Frontal cortex (tissue), 3 donors: ENCODE measurements at regions not wholly inside any gene's neighbourhood (a gene's known extent, or its start where the extent isn't known, plus 50 kb on each side); places are given as distances from the start of the nearest gene placed in this dataset.
A peak's percentile ranks its signal among the peaks of the same experiment; 100 is the strongest.

ENCODE experiments used
- DNase-seq, 2 donors: peaks; one replicate each; pipeline ENCODE4 v3.0.0; 2012; ENCODE audit warnings: low spot score in 2 of 2
- FAIRE-seq: peaks from 2 replicates; lab custom pipeline; 2012; peaks lifted over from hg19 to GRCh38; lab: Jason Lieb, UNC
- donor health status: control.
- donor health status: control.
- donor health status: control.

DNA sequence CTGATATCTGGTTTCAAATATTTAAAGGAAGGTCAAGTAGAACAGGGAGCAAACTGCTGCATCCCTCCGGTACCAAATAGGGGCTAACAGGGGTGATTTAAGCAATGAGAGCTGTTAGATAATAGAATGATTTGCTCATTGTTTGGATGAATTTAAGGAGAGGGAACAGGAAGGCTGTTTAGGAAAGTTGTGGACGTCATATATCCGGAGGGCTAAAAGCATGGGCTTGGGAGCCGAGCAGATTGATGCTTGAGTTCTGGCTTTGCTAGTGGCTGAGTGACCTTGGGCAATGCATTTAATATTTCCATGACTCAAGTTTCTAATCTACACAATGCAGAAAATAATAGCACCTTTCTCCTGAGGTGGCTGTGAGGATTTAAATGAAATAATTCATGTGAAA, 85.4 kb upstream of the RPS23 start:
- FAIRE-seq (no peak), DNase-seq (no peak)

DNA sequence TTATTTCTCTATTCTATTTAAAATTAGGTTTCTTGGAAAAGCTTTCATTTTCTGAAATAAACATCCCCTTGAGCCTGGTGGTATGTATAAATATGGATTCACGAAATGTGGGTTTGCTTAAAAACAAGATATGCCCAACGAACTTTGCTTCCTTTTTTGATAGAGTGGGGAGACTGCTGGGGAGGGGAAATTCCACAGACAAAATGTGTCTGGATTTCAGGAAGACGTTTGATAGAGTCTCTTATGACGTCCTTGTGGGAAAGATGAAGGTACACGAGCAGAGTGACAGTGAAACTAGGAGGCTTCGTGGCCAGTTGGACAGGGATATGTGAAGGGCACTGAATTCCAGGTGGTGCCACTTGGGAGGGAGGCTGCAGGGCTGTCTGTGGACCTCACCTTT, 84.5 kb upstream of the RPS23 start:
- FAIRE-seq = no peak
- no peak for DNase-seq

DNA sequence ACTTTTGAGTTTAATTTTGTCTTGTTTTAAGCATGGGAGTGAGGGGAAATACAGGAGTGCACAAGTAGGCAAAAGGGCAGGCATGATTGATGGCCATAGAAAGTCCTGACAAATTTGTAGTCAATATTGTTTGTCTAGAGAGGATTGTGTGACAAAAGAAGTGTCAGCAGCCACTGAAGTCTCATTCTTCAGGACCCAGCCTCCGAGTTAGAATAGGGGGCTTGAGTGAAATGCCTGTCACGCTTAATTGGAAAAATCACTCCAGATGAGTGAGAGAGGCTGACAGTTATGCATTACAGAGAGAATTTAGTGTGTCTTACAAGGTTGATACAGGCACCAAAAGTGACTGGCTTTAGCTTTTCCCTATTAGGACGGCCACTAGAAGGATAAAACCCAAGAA, 81.9 kb upstream of the RPS23 start:
- DNase-seq (no peak), FAIRE-seq (no peak)

- FAIRE-seq (no peak), DNase-seq (no peak)
Observed at GRCh38 chr5:82359272-82359671, 81.1 kb upstream of the RPS23 start.

- DNase-seq = no peak
- no peak for FAIRE-seq
Observed at GRCh38 chr5:82358457-82358856, 80.3 kb upstream of the RPS23 start.

DNA sequence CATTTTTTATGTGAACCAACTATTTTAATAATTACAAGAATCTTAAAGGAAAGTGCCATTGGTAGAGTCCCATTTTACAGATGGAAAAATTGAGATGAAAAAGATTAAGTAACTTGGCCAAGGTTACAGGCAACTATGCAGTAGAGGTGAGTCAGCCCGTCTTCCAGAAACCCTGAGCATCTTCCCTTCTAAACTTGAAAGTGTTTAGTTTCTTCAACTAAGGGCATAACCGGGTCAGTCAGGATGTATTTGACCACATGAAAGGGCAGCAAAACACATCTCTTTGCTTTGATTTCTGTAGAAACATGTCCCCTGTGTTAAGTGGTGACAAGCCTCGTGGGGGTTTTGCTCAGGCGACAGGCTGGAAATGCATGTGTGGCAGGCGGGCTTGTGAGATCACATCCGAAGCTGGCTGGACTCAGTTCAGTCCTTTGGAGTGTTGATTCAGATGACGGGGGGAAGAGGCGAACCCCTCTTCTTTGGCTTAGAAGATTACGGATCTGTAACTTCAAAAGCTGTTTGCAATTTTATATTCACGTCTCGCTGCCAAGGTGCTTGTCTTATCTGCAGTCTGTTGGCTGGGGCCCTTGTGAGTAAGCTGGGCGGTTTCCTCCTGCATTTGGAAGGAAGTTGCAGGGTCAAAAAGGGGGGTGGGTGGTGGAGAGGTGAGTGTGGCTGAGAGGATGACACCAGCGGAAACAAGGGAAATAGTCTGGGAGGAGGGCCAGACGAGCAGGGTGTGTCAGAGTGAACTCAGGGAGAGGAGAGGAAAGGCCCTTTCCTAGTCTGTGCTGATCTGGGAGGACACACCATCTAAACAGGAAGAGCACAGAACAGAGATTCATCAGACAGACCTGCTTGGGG, 78.9 kb upstream of the RPS23 start:
- FAIRE-seq (no peak), DNase-seq (no peak)

- no peak for FAIRE-seq
- no peak for DNase-seq
Observed at GRCh38 chr5:82356021-82356420, 77.9 kb upstream of the RPS23 start.

DNA sequence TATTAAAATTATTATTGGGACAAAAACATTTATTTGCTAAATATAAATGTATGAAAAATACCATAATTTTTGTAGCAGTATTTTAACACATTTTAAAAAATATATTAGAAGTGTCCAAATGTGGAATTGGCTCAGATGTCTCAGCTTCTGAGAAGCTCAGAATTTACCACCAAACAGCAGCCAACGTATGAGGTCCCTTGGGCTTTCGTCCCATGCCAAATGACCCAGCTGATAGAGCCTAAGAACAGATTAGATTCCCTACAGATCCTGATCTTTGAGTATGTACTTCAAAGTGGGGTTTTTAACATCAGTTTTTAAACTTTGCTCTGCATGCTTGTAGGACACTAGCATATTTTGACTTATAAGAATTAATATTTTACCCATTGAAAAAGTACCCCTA, 77.3 kb upstream of the RPS23 start:
- FAIRE-seq (no peak), DNase-seq (no peak)

- DNase-seq (no peak), FAIRE-seq (no peak)
Observed at GRCh38 chr5:82355053-82355452, 76.9 kb upstream of the RPS23 start.

DNA sequence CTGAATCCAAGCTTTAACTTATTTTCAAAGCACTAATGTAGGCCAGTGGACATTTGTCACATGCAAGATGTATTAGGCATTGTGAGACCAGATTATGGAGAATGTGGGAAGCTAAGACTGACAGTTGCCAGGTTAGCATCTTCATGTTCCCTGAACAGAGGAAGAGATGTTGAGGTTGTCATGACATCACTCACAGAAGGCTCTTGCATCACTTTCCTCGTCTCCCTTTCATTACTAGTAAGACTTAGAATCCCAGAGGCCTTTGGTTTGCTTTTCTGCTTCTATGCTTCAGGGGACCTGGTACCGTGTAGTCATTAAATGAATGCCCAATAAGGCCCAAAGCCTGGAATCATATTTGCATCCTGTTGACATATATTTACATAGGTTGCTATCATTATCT, 76.4 kb upstream of the RPS23 start:
- no peak for FAIRE-seq

GRCh38 chr5:82353522-82353921, 75.4 kb upstream of the RPS23 start:
- FAIRE-seq (no peak), DNase-seq (no peak)

More for the DNA sequence above, 76.4 kb upstream of the RPS23 start:
- no peak for DNase-seq

DNA sequence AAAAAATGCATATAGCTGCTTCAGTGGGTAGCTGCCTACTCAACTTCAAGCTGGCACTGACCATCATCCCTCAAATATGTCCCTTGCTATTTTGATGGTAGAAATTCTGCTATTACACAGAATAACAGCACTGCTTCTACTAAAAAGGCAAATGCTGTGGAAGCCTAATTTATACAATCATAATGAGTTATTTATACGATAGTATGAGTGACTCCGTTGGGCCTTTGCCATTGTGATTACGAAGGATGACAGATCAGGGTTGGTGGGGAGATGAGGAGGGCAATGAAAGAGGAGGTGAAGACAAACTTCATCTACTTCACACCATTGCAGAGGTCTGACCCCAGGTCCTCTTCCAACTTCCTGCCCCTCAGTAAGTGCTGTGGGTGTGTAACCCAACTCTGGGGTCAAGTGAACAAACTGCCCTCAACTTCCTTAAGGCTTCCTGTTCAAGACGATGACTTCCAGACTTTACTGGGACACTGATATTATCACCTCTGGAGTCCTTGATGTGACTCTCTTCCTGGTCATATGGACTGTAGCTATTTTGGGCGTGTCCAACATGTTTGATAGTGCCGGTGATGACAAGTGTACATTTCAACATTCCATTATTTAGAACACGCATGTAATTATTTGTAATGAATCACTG, 74.1 kb upstream of the RPS23 start:
- FAIRE-seq (no peak), DNase-seq (no peak)

- DNase-seq = peak; percentile 26 to 66
- peak; percentile 87 for FAIRE-seq
Observed at GRCh38 chr5:82351754-82352145, 73.6 kb upstream of the RPS23 start.

DNA sequence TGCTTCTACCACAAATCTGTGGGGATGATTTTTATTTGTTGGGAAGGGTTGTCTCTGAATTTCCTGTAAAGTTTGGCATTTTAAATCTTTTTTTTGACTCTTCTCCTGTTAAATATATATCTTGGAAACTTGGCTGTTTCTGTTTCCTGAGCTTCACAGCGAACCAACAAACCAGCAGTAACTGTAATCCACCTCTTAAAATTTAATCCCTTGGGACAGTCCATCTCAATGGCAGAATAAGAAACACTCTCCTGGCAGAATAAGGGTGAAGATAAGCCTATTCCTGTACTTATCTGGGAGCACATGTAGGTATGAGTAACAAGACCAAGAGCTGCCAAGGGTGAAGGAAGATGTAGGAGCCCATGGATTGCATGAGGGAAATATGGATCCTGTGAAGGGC, 73.1 kb upstream of the RPS23 start:
- DNase-seq (no peak), FAIRE-seq (no peak)

DNA sequence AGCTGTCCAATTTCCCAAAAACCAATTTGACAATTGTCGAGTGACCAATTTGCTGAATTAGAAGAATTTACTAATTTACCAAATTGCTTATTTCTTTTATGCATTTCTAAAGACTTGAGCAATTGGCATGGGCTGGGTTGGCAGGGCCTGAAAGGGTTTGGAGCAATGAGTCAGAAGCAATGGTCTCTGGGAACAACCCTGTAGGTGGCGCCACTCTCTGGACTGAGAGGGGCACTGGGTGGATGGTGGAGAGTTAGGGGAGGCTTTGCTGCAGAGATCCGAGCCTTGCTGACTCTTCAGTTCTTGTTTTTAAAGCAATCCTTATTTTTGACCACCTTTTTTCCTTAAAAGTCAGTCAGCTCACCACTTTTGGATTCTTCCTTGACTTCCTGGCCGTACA, 71.5 kb upstream of the RPS23 start:
- no peak for DNase-seq
- no peak for FAIRE-seq

- no peak for DNase-seq
- FAIRE-seq = no peak
Observed at GRCh38 chr5:82348784-82349425, 70.8 kb upstream of the RPS23 start.

DNA sequence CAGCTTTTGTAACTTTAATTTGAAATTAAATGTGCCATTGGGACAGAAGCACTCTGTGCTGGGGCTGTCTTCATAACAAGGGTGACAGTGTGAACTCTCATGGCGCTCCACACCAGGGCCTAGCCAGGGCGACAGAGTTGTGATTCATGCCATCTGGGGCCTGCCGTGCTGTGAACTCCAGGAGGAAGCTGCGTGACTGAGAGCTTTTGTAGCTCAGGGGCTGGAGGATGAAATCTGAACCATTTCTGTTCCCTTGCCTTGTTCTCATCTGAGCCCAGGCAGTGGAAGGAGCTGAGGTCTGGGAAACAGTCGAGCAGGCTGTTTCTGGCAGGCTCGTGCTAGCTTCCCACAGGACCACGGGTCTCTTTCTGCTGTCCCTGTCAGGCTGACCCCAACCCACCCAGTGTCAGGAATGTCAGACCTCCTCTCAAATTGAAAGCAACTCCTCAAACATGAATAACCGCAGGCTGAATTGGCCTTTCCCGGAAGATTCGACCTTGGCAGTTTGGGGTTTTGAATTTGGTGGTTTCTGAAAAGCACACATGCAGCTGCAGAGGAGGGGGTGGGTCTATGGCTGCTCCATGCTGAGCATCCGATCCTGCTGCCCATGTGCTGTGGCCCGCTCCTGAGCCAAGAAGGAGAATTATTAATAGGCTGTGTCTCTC, 69.2 kb upstream of the RPS23 start:
- no peak for FAIRE-seq
- peak; percentile 10 to 25 for DNase-seq

DNA sequence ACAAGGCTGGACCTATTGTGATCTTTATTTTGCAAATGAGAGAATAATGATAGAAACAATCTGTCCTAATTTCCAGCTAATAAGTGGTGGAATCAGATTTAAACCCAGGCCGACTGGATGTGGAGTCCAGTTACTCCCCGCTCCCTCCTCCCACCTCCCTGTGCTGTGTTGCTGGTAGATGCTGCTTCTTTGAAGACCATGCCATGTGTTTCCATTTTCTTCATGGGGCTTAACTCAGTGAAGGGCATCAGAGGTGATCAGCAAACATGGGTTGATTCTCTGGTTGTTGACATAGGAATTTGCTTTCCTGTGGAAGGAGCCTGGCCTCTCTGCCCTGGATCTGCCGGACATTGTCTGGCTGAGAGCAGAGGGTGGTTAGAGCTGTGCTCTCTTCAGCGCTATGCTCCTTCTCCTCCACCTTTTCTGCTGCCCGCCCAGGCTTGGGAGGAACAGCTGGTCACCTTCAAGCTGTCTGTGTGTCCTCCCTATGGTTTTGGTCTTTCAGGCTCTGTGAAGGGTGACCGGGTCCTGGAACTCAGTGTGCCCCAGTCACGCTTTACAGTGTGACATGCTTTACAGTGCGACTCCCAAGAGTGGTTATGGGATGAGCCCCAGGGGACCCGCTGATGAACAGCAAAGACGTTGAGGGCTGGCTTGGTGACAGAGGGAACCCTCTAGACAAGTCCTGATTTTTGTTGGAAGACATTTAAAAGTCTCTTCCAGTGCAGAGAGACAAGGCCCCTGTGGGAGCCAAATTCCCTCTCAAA, 68.4 kb upstream of the RPS23 start:
- DNase-seq = no peak
- FAIRE-seq = no peak

GRCh38 chr5:82345108-82345507, 67.0 kb upstream of the RPS23 start:
- no peak for FAIRE-seq
- no peak for DNase-seq

GRCh38 chr5:82341325-82341724, 63.2 kb upstream of the RPS23 start:
- DNase-seq (no peak), FAIRE-seq (no peak)
